GM06990 (cell line): ENCODE measurements at regions not wholly inside any gene's neighbourhood (a gene's known extent, or its start where the extent isn't known, plus 50 kb on each side); places are given as distances from the start of the nearest gene placed in this dataset.

Experiments
- DNase-seq: peaks from one replicate; pipeline ENCODE4 v3.0.0-alpha.2; 2011; ENCODE audit not compliant: insufficient read length; ENCODE audit errors: extremely low read depth
- H3K27me3 ChIP-seq: replicated peaks from 2 replicates; pipeline ENCODE4 v1.6.0; 2011; ENCODE audit warnings: low read length; ENCODE audit not compliant: control insufficient read depth, insufficient read depth
- H3K36me3 ChIP-seq: 2 replicates; pipeline ENCODE4 v1.5.1; 2011; ENCODE audit warnings: low read length; ENCODE audit not compliant: control insufficient read depth, insufficient read depth
- H3K4me3 ChIP-seq: replicated peaks from 2 replicates; pipeline ENCODE4 v1.5.1; 2011; ENCODE audit warnings: low read depth, mild to moderate bottlenecking, control low read depth, low read length
- CTCF ChIP-seq: IDR thresholded peaks from 2 replicates; pipeline ENCODE4 v1.5.1; 2011; ENCODE audit warnings: low read length, control low read depth, mild to moderate bottlenecking, inconsistent platforms; ENCODE audit not compliant: insufficient read depth, poor library complexity, severe bottlenecking

GRCh38 chr7:94069162-94069739 lies 65.1 kb upstream of the BET1 start:
- no peak overlapping the region for H3K4me3 ChIP-seq
- no peak for DNase-seq
- no peaks in the 10 kb centered on the region for H3K27me3 ChIP-seq
- TF ChIP-seq CTCF = no peak
- no peaks in the 10 kb centered on the region for H3K36me3 ChIP-seq

GRCh38 chr7:94080551-94080950 lies 76.4 kb upstream of the BET1 start:
- H3K36me3 ChIP-seq = no peaks in the 10 kb centered on the region
- no peak for DNase-seq
- H3K4me3 ChIP-seq = no peak overlapping the region
- no peak for TF ChIP-seq CTCF
- no peaks in the 10 kb centered on the region for H3K27me3 ChIP-seq

- Histone ChIP-seq H3K4me3 (no peak overlapping the region), H3K27me3 (no peaks in the 10 kb centered on the region), H3K36me3 (no peaks in the 10 kb centered on the region)
- no peak for DNase-seq
- no peak for TF ChIP-seq CTCF
Observed at GRCh38 chr7:94082126-94082525, 78.0 kb upstream of the BET1 start.

GRCh38 chr7:94087664-94088352 lies 83.7 kb upstream of the BET1 start:
- H3K27me3 ChIP-seq = no peaks in the 10 kb centered on the region
- H3K36me3 ChIP-seq = no peaks in the 10 kb centered on the region
- DNase-seq = peak; percentile 40
- TF ChIP-seq CTCF = peak; percentile 74
- H3K4me3 ChIP-seq = no peak overlapping the region; the same call in 1 of the 2 replicates

GRCh38 chr7:94088560-94088959 lies 84.4 kb upstream of the BET1 start:
- Histone ChIP-seq H3K27me3 (no peaks in the 10 kb centered on the region), H3K4me3 (no peak overlapping the region), H3K36me3 (no peaks in the 10 kb centered on the region)
- DNase-seq = no peak
- no peak for TF ChIP-seq CTCF
